Fibroblast of mammary gland (primary cell): ENCODE measurements at regions not wholly inside any gene's neighbourhood (a gene's known extent, or its start where the extent isn't known, plus 50 kb on each side); places are given as distances from the start of the nearest gene placed in this dataset.
A peak's percentile ranks its signal among the peaks of the same experiment; 100 is the strongest.

Experiments used
- DNase-seq: peaks from one replicate; pipeline ENCODE4 v3.0.0-alpha.2; 2010; ENCODE audit warnings: low read depth
- H3K4me3 ChIP-seq: 2 replicates; pipeline ENCODE4 v1.5.1; 2011; ENCODE audit warnings: low read depth, mild to moderate bottlenecking, low read length, moderate library complexity; ENCODE audit not compliant: control insufficient read depth
- CTCF ChIP-seq: conservative IDR thresholded peaks from 2 replicates; pipeline ENCODE4 v1.5.1; 2011; ENCODE audit warnings: low read depth, low read length, inconsistent platforms; ENCODE audit not compliant: control insufficient read depth, insufficient read depth

DNA sequence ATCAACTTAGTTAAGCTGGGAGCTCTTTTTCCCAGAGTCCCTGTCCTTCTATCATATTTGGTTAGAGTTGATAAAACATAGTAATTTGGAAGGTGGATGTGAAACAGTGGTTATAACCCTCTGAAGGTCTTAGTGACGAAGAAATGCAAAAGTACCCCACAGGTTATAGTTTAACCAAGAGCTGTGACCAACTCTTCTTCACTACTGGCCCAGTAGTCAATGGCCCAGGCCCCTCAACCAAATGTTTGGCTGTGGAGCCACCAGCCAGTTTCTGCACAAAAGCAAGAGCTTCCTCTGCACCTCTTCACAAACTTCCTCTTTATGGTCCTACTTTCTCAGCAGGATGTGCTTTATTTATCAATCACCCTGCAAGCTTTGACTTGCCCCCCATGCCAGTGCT is 132.6 kb downstream of the BMP4 start:
- no peak for DNase-seq
- H3K4me3 ChIP-seq, result no peak overlapping the region
- TF ChIP-seq CTCF, result no peak

DNA sequence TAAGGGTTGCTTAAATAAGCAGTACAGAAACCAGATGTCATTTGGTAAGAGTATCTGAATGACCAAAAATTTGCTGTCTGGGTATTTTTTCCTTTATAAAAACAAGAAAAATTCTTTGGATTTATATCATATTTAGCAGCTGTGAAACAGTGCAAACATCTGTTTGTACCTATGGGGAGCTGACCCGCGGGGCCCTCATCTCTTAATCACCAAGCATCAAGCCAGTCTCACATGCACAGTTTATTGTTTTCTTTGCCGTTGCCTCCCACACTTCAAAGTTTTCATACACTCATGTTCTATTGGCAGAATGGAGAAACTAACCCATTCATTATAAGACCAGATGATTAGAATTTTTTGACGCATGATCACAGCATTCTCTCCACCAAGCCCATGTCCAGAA is 142.2 kb downstream of the BMP4 start:
- DNase-seq, result peak; percentile 8
- TF ChIP-seq CTCF, result no peak

DNA sequence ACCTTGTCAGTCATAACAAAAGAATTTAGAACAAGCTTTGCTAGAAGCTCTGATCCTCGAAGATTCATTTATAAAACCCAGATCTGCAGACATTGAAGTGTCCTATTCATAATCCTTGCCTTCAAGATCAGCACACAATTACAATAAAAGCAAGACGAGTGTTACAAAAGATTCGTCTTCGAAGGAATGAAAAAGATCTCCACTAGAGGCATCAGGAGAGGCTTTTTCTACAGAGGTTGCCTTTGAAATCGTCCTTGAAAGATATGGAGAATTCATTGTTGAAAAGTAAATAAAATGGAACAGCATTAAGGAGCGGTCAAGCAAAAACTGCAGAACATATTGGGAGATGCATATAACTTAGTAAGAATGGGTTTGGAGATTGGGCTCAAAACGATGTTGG is 146.4 kb downstream of the BMP4 start:
- no peak for TF ChIP-seq CTCF
- no peak overlapping the region for H3K4me3 ChIP-seq
- DNase-seq, result no peak

More for the DNA sequence above, 142.2 kb downstream of the BMP4 start:
- H3K4me3 ChIP-seq, result no peak overlapping the region

DNA sequence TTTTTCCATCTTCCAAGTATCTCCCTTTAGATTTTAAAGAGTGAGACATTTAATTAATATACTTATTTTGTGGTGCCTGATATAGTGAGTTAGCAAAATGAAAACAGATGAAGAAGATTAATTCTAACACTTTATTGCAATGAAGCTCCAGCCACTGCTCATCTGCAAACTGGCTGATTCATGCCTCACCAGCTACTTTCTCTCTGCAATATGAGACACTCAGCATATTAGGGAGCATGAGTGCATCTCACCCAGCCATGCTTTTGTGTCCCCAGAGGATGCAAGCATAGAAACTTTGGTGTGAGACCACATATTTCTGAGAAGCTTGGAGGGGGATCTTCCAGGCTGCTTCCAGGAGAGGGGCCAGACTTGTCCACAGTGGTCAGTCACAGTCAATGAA is 148.6 kb downstream of the BMP4 start:
- no peak for DNase-seq
- TF ChIP-seq CTCF, result no peak
- no peak overlapping the region for H3K4me3 ChIP-seq

DNA sequence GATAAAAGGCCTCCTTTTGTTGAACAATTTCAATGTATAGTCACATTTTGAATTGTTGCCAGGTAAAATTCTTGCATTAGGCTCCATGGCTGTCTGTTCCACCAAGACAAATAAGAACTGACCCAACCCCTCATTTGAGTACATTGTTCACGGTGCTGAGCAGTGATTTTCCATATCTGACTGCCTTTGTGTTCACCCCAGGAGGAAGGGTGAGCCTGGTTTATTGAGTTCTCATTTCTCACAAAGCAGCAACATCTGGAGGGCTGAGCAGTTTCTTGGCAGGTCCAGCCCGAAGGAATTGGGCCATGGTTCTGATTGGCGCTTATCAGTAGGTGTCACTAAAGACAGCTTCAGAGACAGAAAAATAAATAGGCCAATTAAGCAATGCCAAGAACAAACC is 149.1 kb downstream of the BMP4 start:
- no peak for DNase-seq
- TF ChIP-seq CTCF, result no peak
- H3K4me3 ChIP-seq, result no peak overlapping the region

DNA sequence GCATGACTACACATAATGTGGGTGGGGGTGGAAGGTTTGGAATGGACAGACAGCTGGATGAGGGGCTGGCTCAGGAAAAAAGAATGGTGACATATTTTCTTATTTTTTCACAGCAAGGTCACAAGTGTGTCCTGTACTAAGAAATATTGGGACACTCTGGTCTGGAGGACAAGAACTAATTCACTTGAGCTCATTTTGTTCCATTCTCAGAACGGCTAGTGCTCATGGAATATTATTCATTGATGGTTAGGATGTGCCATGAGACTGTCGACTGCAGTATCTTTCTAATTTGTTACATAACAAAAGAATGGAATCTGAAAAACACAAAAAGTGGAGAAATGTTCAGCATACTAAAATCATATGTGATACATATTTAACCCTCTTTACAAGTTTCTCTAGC is 149.5 kb downstream of the BMP4 start:
- H3K4me3 ChIP-seq, result no peak overlapping the region
- no peak for DNase-seq
- no peak for TF ChIP-seq CTCF

DNA sequence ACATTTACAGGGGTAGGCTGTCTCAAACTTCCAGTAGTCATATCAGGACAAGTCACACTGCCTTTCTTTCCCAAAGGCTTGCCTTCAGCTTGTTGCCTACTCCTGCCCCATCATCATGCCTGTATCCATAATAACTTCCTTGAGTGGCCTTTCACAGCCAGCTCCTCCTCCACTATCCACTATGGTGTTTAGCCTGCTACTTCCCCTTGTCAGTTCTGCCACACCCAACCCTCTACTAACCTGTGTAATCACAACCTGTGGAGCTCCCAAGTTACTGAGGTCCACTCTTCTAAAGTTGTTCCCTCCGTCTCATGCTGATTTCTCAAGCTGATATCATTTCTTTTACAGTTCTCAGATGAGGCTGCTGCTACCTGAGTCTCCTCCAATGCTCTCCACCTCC is 159.9 kb downstream of the BMP4 start:
- no peak overlapping the region for H3K4me3 ChIP-seq
- DNase-seq, result no peak
- TF ChIP-seq CTCF, result no peak
